GM23248 (cell line): ENCODE measurements at regions not wholly inside any gene's neighbourhood (a gene's known extent, or its start where the extent isn't known, plus 50 kb on each side); places are given as distances from the start of the nearest gene placed in this dataset.

Experiments used
- DNase-seq: peaks from one replicate; pipeline ENCODE4 v3.0.0-alpha.2; 2015
- H2AFZ ChIP-seq: fragments of 200-600 bp; sonication (generic); 2 replicates; pipeline ENCODE4 v1.6.1; 2016; ENCODE audit warnings: antibody characterized with exemption
- H3F3A ChIP-seq: fragments of 200-600 bp; sonication (generic); 2 replicates; pipeline ENCODE4 v1.6.1; 2016; ENCODE audit warnings: mild to moderate bottlenecking, antibody characterized with exemption, mixed run types; ENCODE audit not compliant: insufficient read depth
- H3K27ac ChIP-seq: fragments of 200-600 bp; sonication (generic); 2 replicates; pipeline ENCODE4 v1.5.1; 2016; ENCODE audit warnings: mild to moderate bottlenecking
- H3K27me3 ChIP-seq: fragments of 200-600 bp; sonication (generic); replicated peaks from 2 replicates; pipeline ENCODE4 v1.6.1; 2016; ENCODE audit warnings: mild to moderate bottlenecking; ENCODE audit not compliant: insufficient read depth
- H3K36me3 ChIP-seq: fragments of 200-600 bp; sonication (generic); 2 replicates; pipeline ENCODE4 v1.6.1; 2016; ENCODE audit warnings: low read depth, mild to moderate bottlenecking
- H3K4me1 ChIP-seq: fragments of 200-600 bp; sonication (generic); 2 replicates; pipeline ENCODE4 v1.6.1; 2016; ENCODE audit warnings: mild to moderate bottlenecking; ENCODE audit not compliant: insufficient read depth
- H3K4me2 ChIP-seq: fragments of 200-600 bp; sonication (generic); one replicate; pipeline ENCODE4 v1.6.1; 2016; ENCODE audit warnings: mild to moderate bottlenecking; ENCODE audit not compliant: unreplicated experiment
- H3K4me3 ChIP-seq: fragments of 200-600 bp; sonication (generic); 2 replicates; pipeline ENCODE4 v1.5.1; 2016; ENCODE audit warnings: mild to moderate bottlenecking
- H3K79me2 ChIP-seq: fragments of 200-600 bp; sonication (generic); 2 replicates; pipeline ENCODE4 v1.6.1; 2016; ENCODE audit warnings: mild to moderate bottlenecking; ENCODE audit not compliant: insufficient read depth
- H3K9ac ChIP-seq: fragments of 200-600 bp; sonication (generic); 2 replicates; pipeline ENCODE4 v1.6.1; 2016; ENCODE audit warnings: mild to moderate bottlenecking
- H3K9me2 ChIP-seq: fragments of 200-600 bp; sonication (generic); 2 replicates; pipeline ENCODE4 v1.6.1; 2016; ENCODE audit warnings: mixed run types, mild to moderate bottlenecking, moderate library complexity; ENCODE audit not compliant: insufficient read depth
- H3K9me3 ChIP-seq: fragments of 200-600 bp; sonication (generic); one replicate; pipeline ENCODE4 v1.6.1; 2017; ENCODE audit warnings: low read depth
- H4K20me1 ChIP-seq: fragments of 200-600 bp; sonication (generic); 2 replicates; pipeline ENCODE4 v1.6.0; 2016; ENCODE audit not compliant: insufficient read depth
- EZH2 ChIP-seq: fragments of 200-600 bp; sonication (generic); IDR thresholded peaks from 2 replicates; pipeline ENCODE4 v1.6.1; 2018; ENCODE audit warnings: antibody characterized with exemption, mild to moderate bottlenecking; ENCODE audit not compliant: insufficient read depth, poor library complexity, severe bottlenecking
- EZH2phosphoT487 ChIP-seq: fragments of 200-600 bp; sonication (generic); IDR thresholded peaks from 2 replicates; pipeline ENCODE4 v1.6.1; 2018; ENCODE audit warnings: antibody characterized with exemption, moderate library complexity, mild to moderate bottlenecking, low read depth; ENCODE audit not compliant: insufficient read depth
- WGBS, 2 experiments: methylation state at CpG; one replicate each; pipeline ENCODE4 v1.1.6; 2015 to 2017; ENCODE audit warnings: low lambda C conversion rate in 2 of 2, low coverage in 1 of 2; ENCODE audit errors: missing lambda C conversion rate in 2 of 2; 5-methylcytosine and 5-hydroxymethylcytosine counted together
- in situ Hi-C: fragments of 300-500 bp; cut with MboI; formaldehyde crosslinking; loops from 2 replicates; pipeline ENCODE4 v1.15.0; 2020

- Histone ChIP-seq H3K9me2 (no peaks in the 10 kb centered on the region), H4K20me1 (no peaks in the 10 kb centered on the region), H3F3A (no peaks in the 10 kb centered on the region), H3K9ac (no peak overlapping the region), H3K79me2 (no peaks in the 10 kb centered on the region), H3K27me3 (peaks cover 20% of the 10 kb centered on the region; the same call in 1 of the 2 replicates), H3K9me3 (no peaks in the 10 kb centered on the region), H3K36me3 (no peaks in the 10 kb centered on the region), H3K4me1 (no peaks in the 10 kb centered on the region), H3K4me3 (no peak overlapping the region), H2AFZ (no peak overlapping the region), H3K27ac (no peak overlapping the region), H3K4me2 (no peak overlapping the region)
- WGBS, 2 experiments, result 10 to 11% methylated on average over 5 of the region's 5 CpGs
- in situ Hi-C loops, result no loop called here
- no peak for DNase-seq
- no peak for TF ChIP-seq EZH2
- no peak for TF ChIP-seq EZH2phosphoT487
Observed at GRCh38 chr17:45729294-45729907, 54.7 kb upstream of the CRHR1 start.

- no peaks in the 10 kb centered on the region for H3F3A ChIP-seq
- no peaks in the 10 kb centered on the region for H3K79me2 ChIP-seq
- H3K36me3 ChIP-seq, result no peaks in the 10 kb centered on the region
- 57 to 61% methylated on average over 2 of the region's 2 CpGs for WGBS, 2 experiments
- H3K9me3 ChIP-seq, result no peaks in the 10 kb centered on the region
- no peak overlapping the region for H3K27ac ChIP-seq
- H3K4me1 ChIP-seq, result no peaks in the 10 kb centered on the region
- in situ Hi-C loops, result no loop called here
- peaks cover 20% of the 10 kb centered on the region; the same call in 1 of the 2 replicates for H3K27me3 ChIP-seq
- TF ChIP-seq EZH2phosphoT487 (no peak), EZH2 (no peak)
- no peaks in the 10 kb centered on the region for H3K9me2 ChIP-seq
- no peak overlapping the region for H3K4me2 ChIP-seq
- no peak overlapping the region for H3K4me3 ChIP-seq
- no peaks in the 10 kb centered on the region for H4K20me1 ChIP-seq
- H2AFZ ChIP-seq, result no peak overlapping the region
- H3K9ac ChIP-seq, result no peak overlapping the region
- no peak for DNase-seq
Observed at GRCh38 chr17:45730192-45730591, 53.9 kb upstream of the CRHR1 start.

GRCh38 chr17:45731459-45731858 lies 52.7 kb upstream of the CRHR1 start:
- no peaks in the 10 kb centered on the region for H3K79me2 ChIP-seq
- H3K27me3 ChIP-seq, result 0 out of 2 replicates have a peak, but pooled peaks cover 18% of the 10 kb centered on the region
- H3K9me2 ChIP-seq, result no peaks in the 10 kb centered on the region
- in situ Hi-C loops, result no loop called here
- no peak for TF ChIP-seq EZH2
- no peak for TF ChIP-seq EZH2phosphoT487
- no peaks in the 10 kb centered on the region for H3K9me3 ChIP-seq
- H3K4me2 ChIP-seq, result no peak overlapping the region
- no peak overlapping the region for H2AFZ ChIP-seq
- WGBS, 2 experiments, result 59% methylated on average over 1 of the region's 1 CpG
- no peaks in the 10 kb centered on the region for H3K36me3 ChIP-seq
- H3K9ac ChIP-seq, result no peak overlapping the region
- no peak overlapping the region for H3K27ac ChIP-seq
- no peaks in the 10 kb centered on the region for H3K4me1 ChIP-seq
- no peaks in the 10 kb centered on the region for H3F3A ChIP-seq
- no peak overlapping the region for H3K4me3 ChIP-seq
- DNase-seq, result no peak
- H4K20me1 ChIP-seq, result no peaks in the 10 kb centered on the region

- Histone ChIP-seq H3K27me3 (0 out of 2 replicates have a peak, but pooled peaks cover 7% of the 10 kb centered on the region), H3F3A (no peaks in the 10 kb centered on the region), H3K36me3 (no peaks in the 10 kb centered on the region), H3K27ac (no peak overlapping the region), H3K4me2 (no peak overlapping the region), H3K4me3 (no peak overlapping the region), H3K9me3 (no peaks in the 10 kb centered on the region), H4K20me1 (no peaks in the 10 kb centered on the region), H3K9ac (no peak overlapping the region), H3K79me2 (no peaks in the 10 kb centered on the region), H3K4me1 (no peaks in the 10 kb centered on the region), H3K9me2 (no peaks in the 10 kb centered on the region), H2AFZ (no peak overlapping the region)
- DNase-seq, result no peak
- WGBS, 2 experiments, result 62 to 63% methylated on average over 6 of the region's 6 CpGs
- in situ Hi-C loops, result no loop called here
- TF ChIP-seq EZH2, result no peak
- TF ChIP-seq EZH2phosphoT487, result no peak
Observed at GRCh38 chr17:45732926-45733505, 51.1 kb upstream of the CRHR1 start.
